ENCODE measurements at regions not wholly inside any gene's neighbourhood (a gene's known extent, or its start where the extent isn't known, plus 50 kb on each side); places are given as distances from the start of the nearest gene placed in this dataset.

GRCh38 chr1:234906654-234907053 lies 222.0 kb downstream of the TOMM20 start:
- H3K27ac ChIP-seq (ENCODE audit: poor library complexity, severe bottlenecking) = no peak overlapping the region
- no peak overlapping the region for H3K4me3 ChIP-seq (ENCODE audit: severe bottlenecking)
- H3K9me3 ChIP-seq (ENCODE audit: severe bottlenecking) = no peaks in the 10 kb centered on the region
- no peak for TF ChIP-seq CTCF (IDR thresholded peaks at IDR 0.05; ENCODE audit: poor library complexity, severe bottlenecking)
- ATAC-seq (ENCODE audit: low read depth) = no peak
- H3K36me3 ChIP-seq (ENCODE audit: low read depth) = no peaks in the 10 kb centered on the region
- no peaks in the 10 kb centered on the region for H3K4me1 ChIP-seq (ENCODE audit: insufficient read depth, poor library complexity, severe bottlenecking)
- H3K27me3 ChIP-seq (ENCODE audit: insufficient read depth, poor library complexity, severe bottlenecking) = no peaks in the 10 kb centered on the region
- DNase-seq (ENCODE audit: low spot score) = no peak

- no peak for ATAC-seq (ENCODE audit: low read depth)
- no peaks in the 10 kb centered on the region for H3K9me3 ChIP-seq (ENCODE audit: severe bottlenecking)
- no peaks in the 10 kb centered on the region for H3K36me3 ChIP-seq (ENCODE audit: low read depth)
- no peak overlapping the region for H3K4me3 ChIP-seq (ENCODE audit: severe bottlenecking)
- no peaks in the 10 kb centered on the region for H3K27me3 ChIP-seq (ENCODE audit: insufficient read depth, poor library complexity, severe bottlenecking)
- DNase-seq (ENCODE audit: low spot score) = no peak
- TF ChIP-seq CTCF (IDR thresholded peaks at IDR 0.05; ENCODE audit: poor library complexity, severe bottlenecking) = no peak
- no peak overlapping the region for H3K27ac ChIP-seq (ENCODE audit: poor library complexity, severe bottlenecking)
- no peaks in the 10 kb centered on the region for H3K4me1 ChIP-seq (ENCODE audit: insufficient read depth, poor library complexity, severe bottlenecking)
These were observed 225.7 kb downstream of the TOMM20 start for GRCh38 chr1:234902774-234903547.

- H3K36me3 ChIP-seq (ENCODE audit: low read depth) = no peaks in the 10 kb centered on the region
- no peak overlapping the region for H3K27ac ChIP-seq (ENCODE audit: poor library complexity, severe bottlenecking)
- DNase-seq (ENCODE audit: low spot score) (no peak), ATAC-seq (ENCODE audit: low read depth) (no peak)
- H3K27me3 ChIP-seq (ENCODE audit: insufficient read depth, poor library complexity, severe bottlenecking) = no peaks in the 10 kb centered on the region
- H3K4me1 ChIP-seq (ENCODE audit: insufficient read depth, poor library complexity, severe bottlenecking) = no peaks in the 10 kb centered on the region
- no peaks in the 10 kb centered on the region for H3K9me3 ChIP-seq (ENCODE audit: severe bottlenecking)
- H3K4me3 ChIP-seq (ENCODE audit: severe bottlenecking) = no peak overlapping the region
- TF ChIP-seq CTCF (IDR thresholded peaks at IDR 0.05; ENCODE audit: poor library complexity, severe bottlenecking) = no peak
These were observed 227.1 kb downstream of the TOMM20 start for GRCh38 chr1:234901491-234902049.

- ATAC-seq (ENCODE audit: low read depth) = no peak
- no peaks in the 10 kb centered on the region for H3K9me3 ChIP-seq (ENCODE audit: severe bottlenecking)
- no peak for DNase-seq (ENCODE audit: low spot score)
- H3K4me1 ChIP-seq (ENCODE audit: insufficient read depth, poor library complexity, severe bottlenecking) = no peaks in the 10 kb centered on the region
- TF ChIP-seq CTCF (IDR thresholded peaks at IDR 0.05; ENCODE audit: poor library complexity, severe bottlenecking) = no peak
- H3K27ac ChIP-seq (ENCODE audit: poor library complexity, severe bottlenecking) = no peak overlapping the region
- no peaks in the 10 kb centered on the region for H3K36me3 ChIP-seq (ENCODE audit: low read depth)
- H3K27me3 ChIP-seq (ENCODE audit: insufficient read depth, poor library complexity, severe bottlenecking) = no peaks in the 10 kb centered on the region
- no peak overlapping the region for H3K4me3 ChIP-seq (ENCODE audit: severe bottlenecking)
These were observed 228.0 kb downstream of the TOMM20 start for GRCh38 chr1:234900595-234900994.

- Histone ChIP-seq H3K4me3 (ENCODE audit: severe bottlenecking) (no peak overlapping the region), H3K36me3 (ENCODE audit: low read depth) (no peaks in the 10 kb centered on the region), H3K27me3 (ENCODE audit: insufficient read depth, poor library complexity, severe bottlenecking) (no peaks in the 10 kb centered on the region), H3K27ac (ENCODE audit: poor library complexity, severe bottlenecking) (no peak overlapping the region), H3K4me1 (ENCODE audit: insufficient read depth, poor library complexity, severe bottlenecking) (no peaks in the 10 kb centered on the region), H3K9me3 (ENCODE audit: severe bottlenecking) (no peaks in the 10 kb centered on the region)
- TF ChIP-seq CTCF (IDR thresholded peaks at IDR 0.05; ENCODE audit: poor library complexity, severe bottlenecking) = no peak
- no peak for ATAC-seq (ENCODE audit: low read depth)
- DNase-seq (ENCODE audit: low spot score) = no peak
These were observed 228.9 kb downstream of the TOMM20 start for GRCh38 chr1:234899730-234900072.
